Smooth muscle cell (in vitro differentiated cells): ENCODE measurements at regions not wholly inside any gene's neighbourhood (a gene's known extent, or its start where the extent isn't known, plus 50 kb on each side); places are given as distances from the start of the nearest gene placed in this dataset.
"Not testable (repeated sequence)": the region's sequence is repeated elsewhere in the genome, so short reads cannot be mapped to it uniquely, and the experiment has no call there.

Source experiments
- DNase-seq: peaks from one replicate; lab custom pipeline; 2025; ENCODE audit not compliant: unreplicated experiment; lab: John Stamatoyannopoulos, UW
- H2AFZ ChIP-seq: fragments of 200-600 bp; sonication (generic); 2 replicates; pipeline ENCODE4 v1.6.0; 2016; ENCODE audit warnings: antibody characterized with exemption, low read depth, mild to moderate bottlenecking
- H3F3A ChIP-seq: fragments of 200-600 bp; sonication (generic); 2 replicates; pipeline ENCODE4 v1.6.0; 2017; ENCODE audit warnings: antibody characterized with exemption, low read depth
- H3K27ac ChIP-seq: fragments of 200-600 bp; sonication (generic); 2 replicates; pipeline ENCODE4 v1.5.1; 2016; ENCODE audit warnings: low read depth, mild to moderate bottlenecking
- H3K27me3 ChIP-seq: fragments of 200-600 bp; sonication (generic); 2 replicates; pipeline ENCODE4 v1.6.1; 2016; ENCODE audit warnings: low read depth, mild to moderate bottlenecking
- H3K36me3 ChIP-seq: fragments of 200-600 bp; sonication (generic); 2 replicates; pipeline ENCODE4 v1.5.1; 2016; ENCODE audit warnings: low read depth
- H3K4me1 ChIP-seq: fragments of 200-600 bp; sonication (generic); 2 replicates; pipeline ENCODE4 v1.5.1; 2016; ENCODE audit warnings: low read depth
- H3K4me2 ChIP-seq: fragments of 200-600 bp; sonication (generic); 2 replicates; pipeline ENCODE4 v1.6.0; 2016; ENCODE audit warnings: mild to moderate bottlenecking
- H3K4me3 ChIP-seq: fragments of 200-600 bp; sonication (generic); 2 replicates; pipeline ENCODE4 v1.5.1; 2016; ENCODE audit warnings: mild to moderate bottlenecking
- H3K79me2 ChIP-seq: fragments of 200-600 bp; sonication (generic); 2 replicates; pipeline ENCODE4 v1.6.0; 2016; ENCODE audit warnings: low read depth, mild to moderate bottlenecking
- H3K9ac ChIP-seq: fragments of 200-600 bp; sonication (generic); 2 replicates; pipeline ENCODE4 v1.6.0; 2016; ENCODE audit warnings: low read depth
- H3K9me3 ChIP-seq: fragments of 200-600 bp; sonication (generic); replicated peaks from 2 replicates; pipeline ENCODE4 v1.5.1; 2016; ENCODE audit warnings: low read depth
- H4K20me1 ChIP-seq: fragments of 200-600 bp; sonication (generic); 2 replicates; pipeline ENCODE4 v1.6.0; 2016; ENCODE audit warnings: low read depth
- WGBS: methylation state at CpG from one replicate; pipeline ENCODE4 v1.1.7; 2016; ENCODE audit warnings: low lambda C conversion rate; 5-methylcytosine and 5-hydroxymethylcytosine counted together
- TF ChIP-seq, protein P1 (sequence below): fragments of 200-600 bp; sonication (generic); IDR thresholded peaks from 2 replicates; pipeline ENCODE4 v1.5.1; 2017; ENCODE audit warnings: borderline replicate concordance, mild to moderate bottlenecking, antibody characterized with exemption; ENCODE audit not compliant: insufficient read depth, poor library complexity, severe bottlenecking

GRCh38 chr5:154644745-154645411 is 110.3 kb upstream of the LARP1 start:
- H3K36me3 ChIP-seq = no peaks in the 10 kb centered on the region
- 93% methylated on average over 5 of the region's 5 CpGs for WGBS
- no peaks in the 10 kb centered on the region for H3K79me2 ChIP-seq
- DNase-seq = no peak
- no peak overlapping the region for H3K4me2 ChIP-seq
- no peak overlapping the region for H3K9ac ChIP-seq
- no peak overlapping the region for H3K4me3 ChIP-seq
- no peaks in the 10 kb centered on the region for H3K27me3 ChIP-seq
- no peaks in the 10 kb centered on the region for H3K9me3 ChIP-seq
- H2AFZ ChIP-seq = no peak overlapping the region
- no peak overlapping the region for H3K27ac ChIP-seq
- no peaks in the 10 kb centered on the region for H3K4me1 ChIP-seq
- no peaks in the 10 kb centered on the region for H4K20me1 ChIP-seq
- peaks cover 4% of the 10 kb centered on the region for H3F3A ChIP-seq
- TF ChIP-seq, protein P1, sequence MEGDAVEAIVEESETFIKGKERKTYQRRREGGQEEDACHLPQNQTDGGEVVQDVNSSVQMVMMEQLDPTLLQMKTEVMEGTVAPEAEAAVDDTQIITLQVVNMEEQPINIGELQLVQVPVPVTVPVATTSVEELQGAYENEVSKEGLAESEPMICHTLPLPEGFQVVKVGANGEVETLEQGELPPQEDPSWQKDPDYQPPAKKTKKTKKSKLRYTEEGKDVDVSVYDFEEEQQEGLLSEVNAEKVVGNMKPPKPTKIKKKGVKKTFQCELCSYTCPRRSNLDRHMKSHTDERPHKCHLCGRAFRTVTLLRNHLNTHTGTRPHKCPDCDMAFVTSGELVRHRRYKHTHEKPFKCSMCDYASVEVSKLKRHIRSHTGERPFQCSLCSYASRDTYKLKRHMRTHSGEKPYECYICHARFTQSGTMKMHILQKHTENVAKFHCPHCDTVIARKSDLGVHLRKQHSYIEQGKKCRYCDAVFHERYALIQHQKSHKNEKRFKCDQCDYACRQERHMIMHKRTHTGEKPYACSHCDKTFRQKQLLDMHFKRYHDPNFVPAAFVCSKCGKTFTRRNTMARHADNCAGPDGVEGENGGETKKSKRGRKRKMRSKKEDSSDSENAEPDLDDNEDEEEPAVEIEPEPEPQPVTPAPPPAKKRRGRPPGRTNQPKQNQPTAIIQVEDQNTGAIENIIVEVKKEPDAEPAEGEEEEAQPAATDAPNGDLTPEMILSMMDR = no peak

DNA sequence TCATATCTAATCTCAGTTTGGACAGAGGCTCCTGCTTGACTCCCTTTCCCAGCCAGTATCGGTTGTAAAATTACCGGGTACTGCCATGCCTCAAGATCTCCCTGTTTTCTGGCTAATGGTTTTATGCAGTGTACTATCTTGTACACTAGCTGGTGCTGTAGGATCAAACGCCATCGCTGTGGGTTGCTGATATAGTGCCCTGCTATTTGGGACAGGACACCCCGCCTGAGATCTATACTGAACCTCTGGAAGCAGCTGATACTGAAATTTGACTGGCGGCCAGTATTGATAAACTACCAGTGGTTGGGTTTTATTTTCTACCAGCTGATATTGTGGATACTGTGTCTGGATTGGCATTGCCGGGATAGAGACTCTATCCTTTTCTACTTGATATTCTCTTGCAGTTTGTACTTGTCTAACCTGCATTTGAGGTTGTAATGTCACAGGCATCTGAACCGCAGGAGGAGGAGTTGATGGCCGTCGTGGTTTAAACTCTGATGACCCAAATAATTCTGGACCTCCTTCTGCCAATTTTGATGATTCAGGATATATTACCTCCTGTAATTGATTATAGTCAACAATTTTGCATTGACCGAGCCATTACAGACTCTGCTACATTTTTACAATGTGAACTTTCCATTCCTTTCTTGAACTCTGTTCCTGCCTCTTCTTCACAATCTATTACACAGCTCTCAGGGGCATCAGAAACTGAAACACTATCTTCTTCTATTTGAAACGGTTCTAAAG is 112.5 kb upstream of the LARP1 start:
- no peak overlapping the region for H3K27ac ChIP-seq
- no peaks in the 10 kb centered on the region for H3K9me3 ChIP-seq
- H3F3A ChIP-seq = no peaks in the 10 kb centered on the region
- H3K79me2 ChIP-seq = no peaks in the 10 kb centered on the region
- no peaks in the 10 kb centered on the region for H3K36me3 ChIP-seq
- no peaks in the 10 kb centered on the region for H4K20me1 ChIP-seq
- H2AFZ ChIP-seq = no peak overlapping the region
- H3K9ac ChIP-seq = no peak overlapping the region
- WGBS = 85% methylated on average over 12 of the region's 12 CpGs
- H3K27me3 ChIP-seq = no peaks in the 10 kb centered on the region
- DNase-seq = no peak
- no peaks in the 10 kb centered on the region for H3K4me1 ChIP-seq
- no peak overlapping the region for H3K4me3 ChIP-seq
- H3K4me2 ChIP-seq = no peak overlapping the region
- TF ChIP-seq, protein P1 = peak; percentile 29

DNA sequence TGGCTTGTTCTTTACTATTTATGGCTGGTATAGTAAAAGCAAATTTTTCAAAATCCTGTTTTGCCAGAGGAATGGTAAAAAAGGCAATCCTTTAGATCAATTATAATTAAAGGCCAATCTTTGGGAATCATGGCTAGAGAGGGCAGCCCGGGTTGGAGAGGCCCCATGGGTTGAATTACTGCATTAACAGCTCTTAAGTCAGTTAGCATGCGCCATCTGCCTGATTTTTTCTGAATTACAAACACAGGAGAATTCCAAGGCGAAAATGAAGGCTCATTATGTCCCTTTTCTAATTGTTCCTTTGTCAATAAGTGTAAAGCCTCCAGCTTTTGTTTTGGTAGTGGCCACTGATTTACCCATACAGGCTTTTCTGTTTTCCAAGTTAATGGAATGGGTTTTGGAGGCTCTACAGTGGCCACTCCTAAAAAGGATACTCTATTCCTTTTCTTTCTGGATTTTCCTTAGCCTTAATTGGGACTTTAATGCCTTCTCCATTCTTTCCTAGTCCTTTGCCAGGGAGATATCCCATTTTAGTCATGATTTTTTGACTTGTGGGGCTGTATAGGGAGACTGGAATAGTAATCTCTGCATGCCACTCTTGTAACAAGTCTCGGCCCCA is 114.9 kb upstream of the LARP1 start:
- not testable (repeated sequence) for H3F3A ChIP-seq, H3K79me2 ChIP-seq, H3K4me2 ChIP-seq, H4K20me1 ChIP-seq, H2AFZ ChIP-seq, H3K27me3 ChIP-seq, DNase-seq, H3K4me3 ChIP-seq, H3K36me3 ChIP-seq, H3K4me1 ChIP-seq, H3K9ac ChIP-seq, H3K9me3 ChIP-seq, H3K27ac ChIP-seq
- 28% methylated on average over 4 of the region's 4 CpGs for WGBS
- TF ChIP-seq, protein P1 = peak; percentile 54

DNA sequence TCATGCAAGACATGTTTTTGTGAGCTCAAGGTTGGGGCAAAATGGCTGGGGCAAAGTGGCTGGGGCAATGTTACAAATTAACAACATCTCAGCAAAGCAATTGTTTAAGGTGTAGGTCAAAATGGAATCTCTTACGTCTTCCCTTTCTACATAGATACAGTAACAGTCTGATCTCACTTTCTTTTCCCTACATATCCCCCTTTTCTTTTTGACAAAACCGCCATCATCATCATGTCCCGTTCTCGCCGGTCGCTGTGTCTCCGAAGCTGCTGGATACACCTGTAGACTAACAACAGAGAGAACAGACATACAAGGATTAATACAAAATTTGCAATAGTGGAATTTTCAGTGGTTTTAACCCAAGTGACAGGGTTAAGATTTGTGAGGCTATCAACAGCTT is 118.4 kb upstream of the LARP1 start:
- DNase-seq, H3K36me3 ChIP-seq, H3K9me3 ChIP-seq, H3K4me2 ChIP-seq, H4K20me1 ChIP-seq, H2AFZ ChIP-seq, H3K79me2 ChIP-seq, H3K4me3 ChIP-seq, H3F3A ChIP-seq, H3K27ac ChIP-seq, H3K4me1 ChIP-seq, H3K27me3 ChIP-seq, H3K9ac ChIP-seq: not testable (repeated sequence)
- WGBS = 96% methylated on average over 7 of the region's 7 CpGs

GRCh38 chr5:154636271-154636670 is 118.9 kb upstream of the LARP1 start:
- not testable (repeated sequence) for H3K27me3 ChIP-seq, H3K79me2 ChIP-seq, H2AFZ ChIP-seq, H3K9me3 ChIP-seq, H3F3A ChIP-seq, H3K9ac ChIP-seq, H3K4me3 ChIP-seq, H3K27ac ChIP-seq, H3K4me2 ChIP-seq, H4K20me1 ChIP-seq, H3K36me3 ChIP-seq, H3K4me1 ChIP-seq, DNase-seq
- WGBS = 93% methylated on average over 12 of the region's 12 CpGs

DNA sequence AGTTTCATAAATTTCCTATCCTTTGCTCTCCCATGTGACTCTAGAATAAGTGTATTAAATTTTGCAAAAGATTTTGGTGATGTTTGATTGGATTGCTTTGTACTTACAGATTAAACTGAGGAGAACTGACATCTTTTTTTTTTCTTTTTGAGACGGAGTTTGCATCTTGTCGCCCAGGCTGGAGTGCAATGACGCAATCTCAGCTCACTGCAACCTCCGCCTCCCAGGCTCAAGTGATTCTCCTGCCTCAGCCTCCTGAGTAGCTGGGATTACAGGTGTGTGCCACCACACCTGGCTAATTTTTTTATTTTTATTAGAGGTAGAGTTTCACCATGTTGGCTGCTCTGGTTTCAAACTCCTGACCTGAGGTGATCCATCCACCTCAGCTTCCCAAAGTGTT is 121.4 kb upstream of the LARP1 start:
- not testable (repeated sequence) for H2AFZ ChIP-seq, DNase-seq, H3K79me2 ChIP-seq, H3K4me2 ChIP-seq, H3K4me3 ChIP-seq, H4K20me1 ChIP-seq, H3K9me3 ChIP-seq, H3K27me3 ChIP-seq, H3K36me3 ChIP-seq, H3K4me1 ChIP-seq, H3K9ac ChIP-seq, H3F3A ChIP-seq, H3K27ac ChIP-seq
- 95% methylated on average over 4 of the region's 4 CpGs for WGBS
